Activated T-cell treated with anti-CD3 and anti-CD28 coated beads, Interleukin-2, amount 50 U/mL, for 1 hour (primary cell): ENCODE measurements at regions not wholly inside any gene's neighbourhood (a gene's known extent, or its start where the extent isn't known, plus 50 kb on each side); places are given as distances from the start of the nearest gene placed in this dataset.
"Not testable (repeated sequence)": the region's sequence is repeated elsewhere in the genome, so short reads cannot be mapped to it uniquely, and the experiment has no call there.

Experiments
- DNase-seq: peaks from one replicate; pipeline ENCODE4 v3.0.0-alpha.2; 2020

DNA sequence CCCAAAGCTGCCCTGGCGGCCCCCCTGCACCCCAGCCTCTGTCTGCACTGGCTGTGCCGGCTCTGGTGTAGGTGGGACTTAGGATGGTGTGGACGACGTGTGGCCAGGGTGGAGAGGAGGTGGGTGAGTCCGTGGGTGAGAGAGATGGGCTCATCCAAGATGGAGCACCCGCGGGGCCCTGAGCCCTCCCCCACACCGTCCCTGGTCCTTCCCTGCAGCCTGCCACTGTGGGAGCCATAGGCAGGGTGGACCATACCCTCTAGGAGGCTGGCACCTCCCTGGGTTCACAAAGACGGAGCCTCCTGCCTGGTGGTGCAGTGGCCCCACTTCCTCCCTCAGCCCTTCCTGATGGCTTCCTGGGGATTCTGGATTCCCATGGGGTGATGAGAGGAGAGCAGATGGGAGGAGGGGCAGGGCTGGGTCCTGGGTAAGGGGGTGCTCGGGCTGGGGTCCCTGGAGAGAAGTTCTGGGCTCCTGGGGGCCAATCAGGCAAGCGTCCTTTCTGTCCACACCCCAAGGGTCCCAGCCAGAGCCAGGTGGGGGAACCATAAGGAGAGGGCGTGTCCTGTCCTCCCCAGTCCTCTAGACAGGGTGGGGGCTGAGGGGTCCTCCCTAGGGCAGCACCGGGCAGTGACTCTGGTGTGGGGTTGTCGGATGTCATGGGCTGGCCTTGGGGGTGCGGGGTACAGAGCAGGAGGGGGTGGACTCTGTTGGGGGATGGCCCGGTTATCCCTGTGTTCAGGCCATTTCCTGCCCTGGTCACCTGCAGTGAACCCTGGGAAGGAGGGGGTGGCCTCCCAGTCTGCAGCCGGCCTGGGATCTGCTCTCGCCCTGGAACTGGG, 384.8 kb downstream of the TMEM121 start:
- no peak for DNase-seq

DNA sequence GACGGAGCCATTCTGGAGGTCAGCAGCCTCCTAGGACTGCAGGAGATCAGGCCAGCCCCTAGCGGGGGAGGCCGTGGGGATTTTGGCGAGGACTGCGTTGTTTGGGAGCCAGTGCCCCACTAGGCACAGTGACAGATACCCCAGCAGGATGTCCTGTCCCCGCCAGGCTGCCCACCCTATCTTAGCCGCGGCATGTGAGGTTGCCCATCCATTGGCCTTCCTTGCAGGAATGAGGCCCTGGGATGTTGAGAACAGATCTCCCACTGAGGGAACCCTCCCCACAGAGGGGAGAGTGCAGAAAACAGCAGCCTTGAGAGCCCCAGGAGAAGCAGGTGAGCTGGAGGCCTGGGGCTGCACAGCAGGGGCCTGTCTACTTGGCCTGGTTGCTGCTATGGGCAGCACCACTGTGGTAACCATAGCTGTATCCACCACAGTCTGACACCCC, 385.5 kb downstream of the TMEM121 start:
- not testable (repeated sequence) for DNase-seq

GRCh38 chr14:105912641-105913180, 386.3 kb downstream of the TMEM121 start:
- DNase-seq = no peak

DNA sequence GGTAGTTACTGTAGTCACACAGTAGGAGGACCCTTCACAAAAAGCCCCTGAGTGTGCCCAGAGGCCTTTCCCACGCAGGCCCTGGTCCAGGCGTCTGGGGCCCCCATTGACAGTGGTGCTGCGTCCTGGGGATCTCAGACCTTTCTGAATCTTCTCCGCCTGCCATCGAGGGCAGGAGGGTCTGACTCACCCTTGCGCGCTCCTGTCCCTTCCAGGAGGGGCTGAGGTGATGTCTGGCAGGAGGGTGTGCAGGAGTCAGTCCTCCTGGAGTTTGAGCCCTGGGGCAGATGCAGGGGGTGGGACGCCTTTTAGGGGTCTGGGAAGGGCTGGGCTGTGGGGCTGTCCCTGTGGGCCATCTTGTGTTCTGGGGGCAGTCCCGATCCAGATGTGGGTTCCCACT, 386.8 kb downstream of the TMEM121 start:
- DNase-seq = no peak

- DNase-seq = no peak
Observed at GRCh38 chr14:105913861-105914260, 387.5 kb downstream of the TMEM121 start.

DNA sequence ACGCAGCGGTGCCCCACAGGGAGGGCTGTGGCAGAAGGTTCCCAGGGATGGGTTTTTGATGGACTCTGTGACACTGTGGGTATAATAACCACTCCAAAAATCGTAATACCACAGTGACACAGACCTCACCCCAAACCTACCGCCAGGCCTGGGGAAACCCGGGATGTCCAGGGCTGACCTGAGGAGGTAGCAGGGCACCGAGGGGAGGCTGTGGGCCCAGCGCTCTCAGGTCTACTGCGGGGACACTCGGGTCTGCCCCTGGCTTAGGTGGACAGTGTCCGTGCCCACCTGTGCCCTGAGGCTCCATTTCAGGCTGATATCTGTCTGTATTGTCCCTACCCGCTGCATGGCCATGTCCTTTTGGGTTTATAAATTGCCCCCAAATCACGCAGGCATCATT, 387.9 kb downstream of the TMEM121 start:
- not testable (repeated sequence) for DNase-seq

DNA sequence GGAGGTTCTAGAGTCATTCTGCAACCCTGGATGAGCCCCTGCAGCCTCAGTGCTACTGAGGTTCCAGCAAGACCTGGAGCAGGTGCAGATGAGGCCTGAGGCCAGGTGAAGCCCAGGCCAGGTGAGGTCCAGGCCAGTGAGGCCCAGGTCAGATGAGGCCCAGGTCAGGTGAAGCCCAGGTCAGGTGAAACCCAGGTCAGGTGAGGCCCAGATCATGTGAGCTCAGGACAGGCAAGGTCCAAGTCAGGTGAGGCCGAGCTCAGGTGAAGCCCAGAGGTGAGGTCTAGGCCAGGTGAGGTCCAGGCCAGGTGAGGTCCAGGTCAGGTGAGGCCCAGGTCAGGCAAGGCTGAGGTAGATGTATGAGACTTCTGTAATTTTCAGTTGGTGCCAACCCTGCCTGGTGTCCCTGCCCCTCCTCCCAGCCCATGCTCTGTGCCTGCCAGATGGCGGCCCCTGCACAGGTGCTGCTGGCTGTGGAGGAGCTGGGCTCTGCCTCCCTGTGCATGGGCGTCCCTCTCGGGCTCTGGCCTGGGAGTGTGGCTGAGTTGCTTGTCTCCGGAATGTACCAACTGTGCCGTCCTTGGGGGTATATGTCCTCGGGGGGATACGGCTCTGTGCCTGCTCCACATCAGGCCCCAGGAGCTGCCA, 388.5 kb downstream of the TMEM121 start:
- DNase-seq = no peak

GRCh38 chr14:105915546-105915945, 389.2 kb downstream of the TMEM121 start:
- not testable (repeated sequence) for DNase-seq

GRCh38 chr14:105917136-105917932, 391.0 kb downstream of the TMEM121 start:
- not testable (repeated sequence) for DNase-seq

DNA sequence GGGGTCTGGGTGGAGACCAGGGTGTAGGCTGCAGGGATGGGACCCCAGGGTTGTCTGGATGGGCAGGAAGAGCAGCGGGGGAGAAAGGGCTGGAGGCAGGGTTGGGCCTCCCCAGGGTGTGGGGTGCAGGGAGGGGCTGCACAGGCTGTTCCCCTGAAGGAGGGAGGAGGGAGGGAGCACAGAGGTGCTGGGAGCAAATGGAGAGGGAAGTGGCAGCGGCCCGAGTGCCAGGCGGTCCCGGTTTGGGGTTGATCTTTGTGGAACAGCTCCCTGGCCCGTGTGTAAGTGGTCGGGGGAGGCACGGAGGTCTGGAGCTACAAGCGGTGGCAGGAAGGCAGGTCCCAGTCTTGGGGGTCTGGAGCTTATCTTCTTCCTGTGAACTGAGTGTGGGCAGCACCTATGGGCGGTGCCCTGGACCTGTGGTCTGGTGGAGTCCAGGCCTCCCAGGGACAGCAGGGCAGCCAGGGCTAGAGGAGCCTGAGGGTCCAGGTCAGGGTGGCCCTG, 391.6 kb downstream of the TMEM121 start:
- DNase-seq = no peak

GRCh38 chr14:105918496-105919262, 392.3 kb downstream of the TMEM121 start:
- DNase-seq = no peak

DNA sequence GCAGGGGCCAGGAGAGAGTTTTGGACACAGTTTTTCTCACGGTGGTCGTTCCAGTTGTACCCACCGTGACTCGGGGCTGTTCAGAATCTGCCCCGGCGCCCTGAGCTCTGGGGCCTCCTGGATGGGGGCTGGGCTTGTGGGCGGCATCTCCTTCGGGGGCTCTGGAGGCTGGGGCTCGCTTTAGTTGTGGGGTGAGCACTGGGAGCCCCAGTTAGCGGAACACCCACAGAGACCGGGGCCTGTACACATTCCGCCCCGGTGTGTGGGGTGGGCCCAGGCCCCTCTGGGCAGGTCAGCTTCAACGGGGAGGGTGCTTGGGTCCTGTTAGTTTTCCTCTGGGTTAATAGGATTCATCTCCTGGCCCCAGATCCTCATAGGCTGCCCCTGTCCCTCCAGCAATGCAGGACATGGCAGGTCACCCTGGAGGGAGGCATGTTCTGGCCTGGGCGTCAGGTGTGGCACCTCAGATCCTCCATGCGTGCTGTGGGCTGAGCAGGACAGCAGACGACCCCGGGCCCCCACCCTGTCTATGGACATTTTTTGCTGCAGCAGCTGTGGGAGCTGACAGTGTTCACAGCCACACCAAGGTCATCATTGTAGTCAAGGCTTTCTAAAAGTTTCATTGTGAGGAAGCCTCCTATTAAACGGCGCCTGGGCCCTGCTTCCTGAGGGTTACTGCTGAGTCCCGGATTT, 393.2 kb downstream of the TMEM121 start:
- DNase-seq = no peak

- not testable (repeated sequence) for DNase-seq
Observed at GRCh38 chr14:105920151-105920700, 393.8 kb downstream of the TMEM121 start.

GRCh38 chr14:105920803-105921755, 394.7 kb downstream of the TMEM121 start:
- not testable (repeated sequence) for DNase-seq

GRCh38 chr14:105921781-105922180, 395.4 kb downstream of the TMEM121 start:
- DNase-seq = not testable (repeated sequence)

- DNase-seq = not testable (repeated sequence)
Observed at GRCh38 chr14:105923520-105924191, 397.3 kb downstream of the TMEM121 start.

GRCh38 chr14:105924951-105925591, 398.7 kb downstream of the TMEM121 start:
- DNase-seq = no peak

GRCh38 chr14:105925615-105926372, 399.4 kb downstream of the TMEM121 start:
- no peak for DNase-seq
